Ishikawa (cell line): ENCODE measurements at regions not wholly inside any gene's neighbourhood (a gene's known extent, or its start where the extent isn't known, plus 50 kb on each side); places are given as distances from the start of the nearest gene placed in this dataset.

Source experiments
- CEBPB ChIP-seq: IDR thresholded peaks from 2 replicates; pipeline ENCODE4 v1.6.1; 2012
- CREB1 ChIP-seq: IDR thresholded peaks from 2 replicates; pipeline ENCODE4 v1.6.1; 2012; ENCODE audit warnings: low read depth
- EGR1 ChIP-seq: IDR thresholded peaks from 2 replicates; pipeline ENCODE4 v1.6.1; 2012
- EP300 ChIP-seq: IDR thresholded peaks from 2 replicates; pipeline ENCODE4 v1.6.1; 2012; ENCODE audit warnings: borderline replicate concordance
- FOXM1 ChIP-seq: IDR thresholded peaks from 2 replicates; pipeline ENCODE4 v1.6.1; 2012; ENCODE audit warnings: low read depth, borderline replicate concordance
- MAX ChIP-seq: IDR thresholded peaks from 2 replicates; pipeline ENCODE4 v1.6.1; 2012
- NFIC ChIP-seq: IDR thresholded peaks from 2 replicates; pipeline ENCODE4 v1.6.1; 2012
- RAD21 ChIP-seq: IDR thresholded peaks from 2 replicates; pipeline ENCODE4 v1.6.1; 2012; ENCODE audit warnings: low read depth
- TAF1 ChIP-seq: IDR thresholded peaks from 2 replicates; pipeline ENCODE4 v1.6.1; 2012; ENCODE audit warnings: low read depth, mild to moderate bottlenecking
- TCF12 ChIP-seq: IDR thresholded peaks from 2 replicates; pipeline ENCODE4 v1.6.1; 2012; ENCODE audit warnings: low read depth
- TEAD4 ChIP-seq: IDR thresholded peaks from 2 replicates; pipeline ENCODE4 v1.6.1; 2012
- YY1 ChIP-seq: IDR thresholded peaks from 2 replicates; pipeline ENCODE4 v1.6.1; 2012; ENCODE audit warnings: low read depth
- ZBTB7A ChIP-seq: IDR thresholded peaks from 2 replicates; pipeline ENCODE4 v1.6.1; 2012; ENCODE audit warnings: low read depth
- TF ChIP-seq, protein P1 (sequence below): IDR thresholded peaks from 2 replicates; pipeline ENCODE4 v1.6.1; 2012; ENCODE audit warnings: low read depth, mild to moderate bottlenecking
- TF ChIP-seq, protein P2 (sequence below): IDR thresholded peaks from 2 replicates; pipeline ENCODE4 v1.6.1; 2012

DNA sequence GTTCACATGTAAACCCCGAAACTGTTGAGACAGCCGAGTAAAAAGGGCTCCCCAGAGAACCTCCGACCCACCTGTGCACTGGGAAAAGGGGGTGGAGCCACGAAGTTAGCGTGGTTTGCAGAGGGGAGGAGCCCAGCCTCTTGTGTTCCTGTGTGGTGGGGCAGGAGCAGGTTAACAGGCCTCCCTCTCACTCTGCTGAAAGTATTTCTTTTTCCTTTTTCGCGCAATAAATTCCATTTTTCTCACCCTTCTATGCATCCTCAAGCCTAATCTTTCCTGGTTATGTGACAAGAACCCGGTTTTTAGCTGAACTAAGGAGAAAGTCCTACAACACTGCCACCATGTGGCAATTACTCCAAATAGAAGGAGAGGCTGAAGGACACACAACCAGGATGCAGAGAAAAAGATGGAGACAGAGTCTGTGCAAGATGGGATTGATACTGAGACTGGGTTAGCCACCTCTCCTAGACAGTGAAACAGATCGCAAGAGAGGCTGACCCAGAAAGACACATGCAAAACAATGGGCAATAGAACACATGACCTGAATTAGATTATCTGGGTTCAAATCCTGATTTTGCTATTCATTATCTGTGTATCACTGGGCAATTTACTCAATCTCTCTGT, 168.7 kb upstream of the PRSS16 start:
- TF ChIP-seq RAD21: peak; percentile 78
- no peak for TF ChIP-seq NFIC
- TF ChIP-seq ZBTB7A: no peak

GRCh38 chr6:27081188-27081587, 166.3 kb upstream of the PRSS16 start:
- no peak for TF ChIP-seq TCF12
- no peak for TF ChIP-seq TAF1
- TF ChIP-seq NFIC: no peak

DNA sequence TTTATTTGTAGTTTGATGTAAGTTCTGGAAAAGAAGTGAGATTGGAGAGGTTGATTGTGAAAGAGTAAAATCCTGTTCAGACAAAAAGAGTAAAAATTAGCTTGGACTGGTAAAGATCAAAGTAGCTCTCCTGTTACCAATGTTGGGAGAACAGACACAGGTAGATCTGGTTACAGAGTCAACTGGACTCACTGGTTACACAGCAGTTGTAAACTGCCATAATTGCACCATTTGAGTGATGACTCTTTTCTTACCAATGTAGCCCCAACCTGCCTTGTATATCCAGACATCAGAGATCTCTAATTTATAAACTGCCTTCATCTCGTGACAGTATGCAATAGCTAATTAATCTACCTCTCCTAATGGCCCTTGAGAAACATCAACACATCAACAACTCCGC, 165.6 kb upstream of the PRSS16 start:
- TF ChIP-seq MAX: no peak
- no peak for TF ChIP-seq CREB1
- no peak for TF ChIP-seq CEBPB
- TF ChIP-seq ZBTB7A: no peak
- TF ChIP-seq RAD21: no peak
- TF ChIP-seq YY1: no peak
- TF ChIP-seq TAF1: no peak
- no peak for TF ChIP-seq TCF12
- no peak for TF ChIP-seq EP300

DNA sequence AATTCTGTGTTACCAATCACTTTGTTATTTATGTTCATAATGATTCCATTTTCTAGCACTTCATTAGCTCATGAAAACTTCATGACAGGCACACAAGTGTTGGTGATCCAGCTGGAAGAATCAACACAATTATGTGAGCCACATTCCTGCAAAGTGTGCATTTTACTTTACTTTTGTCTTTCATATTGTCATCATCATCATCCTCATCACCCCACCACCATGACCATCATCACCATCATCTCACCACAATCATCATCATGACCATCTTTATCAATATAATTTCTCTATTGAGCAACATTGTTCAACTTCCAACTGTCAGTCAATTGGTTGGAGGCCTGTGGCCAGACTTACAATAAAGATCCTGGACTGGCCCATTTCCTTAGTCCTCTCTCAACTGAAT, 159.4 kb upstream of the PRSS16 start:
- TF ChIP-seq TEAD4: no peak
- no peak for TF ChIP-seq TAF1
- TF ChIP-seq YY1: no peak
- TF ChIP-seq CREB1: no peak

- peak; percentile 45; the same call in 1 of the 2 replicates for TF ChIP-seq MAX
- TF ChIP-seq TEAD4: peak; percentile 72
- TF ChIP-seq CEBPB: no peak
- no peak for TF ChIP-seq CREB1
- no peak for TF ChIP-seq EP300
- 0 out of 2 replicates have a peak, but pooled peaks have one; percentile 25 for TF ChIP-seq TCF12
- no peak for TF ChIP-seq ZBTB7A
- TF ChIP-seq, protein P1, sequence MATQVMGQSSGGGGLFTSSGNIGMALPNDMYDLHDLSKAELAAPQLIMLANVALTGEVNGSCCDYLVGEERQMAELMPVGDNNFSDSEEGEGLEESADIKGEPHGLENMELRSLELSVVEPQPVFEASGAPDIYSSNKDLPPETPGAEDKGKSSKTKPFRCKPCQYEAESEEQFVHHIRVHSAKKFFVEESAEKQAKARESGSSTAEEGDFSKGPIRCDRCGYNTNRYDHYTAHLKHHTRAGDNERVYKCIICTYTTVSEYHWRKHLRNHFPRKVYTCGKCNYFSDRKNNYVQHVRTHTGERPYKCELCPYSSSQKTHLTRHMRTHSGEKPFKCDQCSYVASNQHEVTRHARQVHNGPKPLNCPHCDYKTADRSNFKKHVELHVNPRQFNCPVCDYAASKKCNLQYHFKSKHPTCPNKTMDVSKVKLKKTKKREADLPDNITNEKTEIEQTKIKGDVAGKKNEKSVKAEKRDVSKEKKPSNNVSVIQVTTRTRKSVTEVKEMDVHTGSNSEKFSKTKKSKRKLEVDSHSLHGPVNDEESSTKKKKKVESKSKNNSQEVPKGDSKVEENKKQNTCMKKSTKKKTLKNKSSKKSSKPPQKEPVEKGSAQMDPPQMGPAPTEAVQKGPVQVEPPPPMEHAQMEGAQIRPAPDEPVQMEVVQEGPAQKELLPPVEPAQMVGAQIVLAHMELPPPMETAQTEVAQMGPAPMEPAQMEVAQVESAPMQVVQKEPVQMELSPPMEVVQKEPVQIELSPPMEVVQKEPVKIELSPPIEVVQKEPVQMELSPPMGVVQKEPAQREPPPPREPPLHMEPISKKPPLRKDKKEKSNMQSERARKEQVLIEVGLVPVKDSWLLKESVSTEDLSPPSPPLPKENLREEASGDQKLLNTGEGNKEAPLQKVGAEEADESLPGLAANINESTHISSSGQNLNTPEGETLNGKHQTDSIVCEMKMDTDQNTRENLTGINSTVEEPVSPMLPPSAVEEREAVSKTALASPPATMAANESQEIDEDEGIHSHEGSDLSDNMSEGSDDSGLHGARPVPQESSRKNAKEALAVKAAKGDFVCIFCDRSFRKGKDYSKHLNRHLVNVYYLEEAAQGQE: no peak
Measured at GRCh38 chr6:27091661-27092315, 155.7 kb upstream of the PRSS16 start.

DNA sequence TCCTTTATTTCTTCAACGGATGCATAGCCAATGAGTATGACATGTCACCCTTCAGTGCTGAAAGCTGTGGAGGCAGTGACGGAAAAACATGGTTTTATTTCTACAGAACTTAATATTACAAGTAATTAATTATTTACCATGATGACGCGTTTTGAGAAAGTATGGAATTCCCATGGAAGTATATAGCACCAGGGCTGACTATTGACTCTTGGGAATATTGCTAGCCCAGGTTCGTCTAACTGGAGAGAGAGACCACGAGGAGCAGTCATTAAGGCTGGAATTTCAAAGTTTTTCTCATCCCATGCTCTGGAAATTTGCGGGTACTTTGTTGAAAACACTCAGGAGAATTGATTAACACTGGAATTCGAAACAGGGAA, 155.2 kb upstream of the PRSS16 start:
- TF ChIP-seq, protein P2, sequence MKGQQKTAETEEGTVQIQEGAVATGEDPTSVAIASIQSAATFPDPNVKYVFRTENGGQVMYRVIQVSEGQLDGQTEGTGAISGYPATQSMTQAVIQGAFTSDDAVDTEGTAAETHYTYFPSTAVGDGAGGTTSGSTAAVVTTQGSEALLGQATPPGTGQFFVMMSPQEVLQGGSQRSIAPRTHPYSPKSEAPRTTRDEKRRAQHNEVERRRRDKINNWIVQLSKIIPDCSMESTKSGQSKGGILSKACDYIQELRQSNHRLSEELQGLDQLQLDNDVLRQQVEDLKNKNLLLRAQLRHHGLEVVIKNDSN: no peak
- TF ChIP-seq ZBTB7A: no peak
- no peak for TF ChIP-seq TAF1
- TF ChIP-seq CEBPB: no peak
- no peak for TF ChIP-seq RAD21
- TF ChIP-seq TCF12: no peak
- TF ChIP-seq FOXM1: no peak
- no peak for TF ChIP-seq YY1
- no peak for TF ChIP-seq EP300
- TF ChIP-seq CREB1: no peak
- no peak for TF ChIP-seq NFIC
- TF ChIP-seq MAX: no peak
- no peak for TF ChIP-seq TEAD4
- TF ChIP-seq EGR1: no peak
- TF ChIP-seq, protein P1: no peak

- TF ChIP-seq EP300 (no peak), MAX (no peak), TCF12 (no peak), FOXM1 (no peak), EGR1 (no peak), CREB1 (no peak)
- TF ChIP-seq, protein P2: no peak
Measured at GRCh38 chr6:27095914-27096313, 151.6 kb upstream of the PRSS16 start.
